K562 (cell line): ENCODE measurements at regions not wholly inside any gene's neighbourhood (a gene's known extent, or its start where the extent isn't known, plus 50 kb on each side); places are given as distances from the start of the nearest gene placed in this dataset.

Experiments
- ATAC-seq: fragments of 200-7000 bp; cut with Tn5 transposase; 3 replicates; pipeline ENCODE4 v1.9.1; 2020; ENCODE audit warnings: moderate library complexity
- BruUV-seq: library from RNA; stranded (reverse); fragments of 400-500 nt; replicated peaks from 2 replicates; lab custom pipeline; 2021; lab: Mats Ljungman, UMichigan
- CTCF ChIA-PET: fragments of 300-600 bp; formaldehyde crosslinking; extraction: SDS; loops from one replicate; lab custom pipeline; 2021; ENCODE audit warnings: low intra/inter-chr PET ratio; lab: Yijun Ruan, JAX
- POLR2A ChIA-PET: fragments of 300-600, 350-650 bp; sonication (Branson Sonifier 250); formaldehyde crosslinking; extraction: SDS; loops from one replicate; lab custom pipeline; 2021; ENCODE audit warnings: antibody characterized with exemption, inconsistent platforms; lab: Yijun Ruan, JAX
- DNase-seq, 4 experiments: peaks; one replicate each; pipeline versions ENCODE4 v3.0.0 to v3.0.0-alpha.2; 2011 to 2018; ENCODE audit warnings: low spot score in 3 of 4, mixed read lengths in 3 of 4; ENCODE audit errors: extremely low read depth in 1 of 4
- FAIRE-seq: peaks from 2 replicates; lab custom pipeline; 2011; peaks lifted over from hg19 to GRCh38; lab: Jason Lieb, UNC
- H2AFZ ChIP-seq: 2 replicates; pipeline ENCODE4 v1.6.0; 2011; ENCODE audit warnings: low read depth, low read length, control low read depth, inconsistent platforms
- H3K27ac ChIP-seq: fragments of 200-600 bp; 3 replicates; pipeline ENCODE4 v1.8.0; 2011; ENCODE audit warnings: low read depth, mild to moderate bottlenecking, control low read depth, inconsistent platforms, low read length, moderate library complexity, mixed read lengths; ENCODE audit errors: extremely low read depth
- H3K27me3 ChIP-seq, 2 experiments: fragments of 300-600 bp in 1 of 2; 2 replicates in 1 of 2; 3 replicates in 1 of 2; pipeline versions ENCODE4 v1.6.0 to v1.8.0; 2011; ENCODE audit warnings: inconsistent platforms in 2 of 2, low read length in 2 of 2, mild to moderate bottlenecking in 1 of 2, mixed read lengths in 1 of 2, moderate library complexity in 1 of 2; ENCODE audit not compliant: control insufficient read depth in 2 of 2, insufficient read depth in 2 of 2
- H3K36me3 ChIP-seq: fragments of 300-600 bp; 3 replicates; pipeline ENCODE4 v1.8.0; 2011; ENCODE audit warnings: mild to moderate bottlenecking, low read length, inconsistent platforms; ENCODE audit not compliant: control insufficient read depth, insufficient read depth
- H3K4me1 ChIP-seq, 2 experiments: fragments of 200-600 bp in 1 of 2; replicated peaks in 1 of 2; 2 replicates in 1 of 2; 3 replicates in 1 of 2; pipeline versions ENCODE4 v1.5.1 to v1.8.0; 2011; ENCODE audit warnings: inconsistent platforms in 2 of 2, low read length in 2 of 2, mild to moderate bottlenecking in 1 of 2, mixed read lengths in 1 of 2, moderate library complexity in 1 of 2; ENCODE audit not compliant: control insufficient read depth in 2 of 2, insufficient read depth in 2 of 2
- H3K4me2 ChIP-seq: 2 replicates; pipeline ENCODE4 v1.6.1; 2011; ENCODE audit warnings: low read length, control low read depth, inconsistent platforms, mixed read lengths; ENCODE audit not compliant: insufficient read depth
- H3K4me3 ChIP-seq: fragments of 200-600 bp; sonication (generic), shearing (Covaris generic); 2 replicates; pipeline ENCODE4 v1.5.1; 2016; ENCODE audit warnings: control low read depth, inconsistent platforms
- H3K79me2 ChIP-seq: fragments of 200-600 bp; 3 replicates; pipeline ENCODE4 v1.8.0; 2011; ENCODE audit warnings: low read length, inconsistent platforms; ENCODE audit not compliant: control insufficient read depth, insufficient read depth
- H3K9ac ChIP-seq, 2 experiments: 2 replicates each; pipeline versions ENCODE4 v1.6.0 to v1.6.1; 2011; ENCODE audit warnings: low read depth in 2 of 2, low read length in 2 of 2, control low read depth in 1 of 2, inconsistent platforms in 1 of 2, mild to moderate bottlenecking in 1 of 2, mixed read lengths in 1 of 2; ENCODE audit not compliant: insufficient read depth in 1 of 2
- H3K9me1 ChIP-seq: one replicate; pipeline ENCODE4 v1.6.0; 2011; ENCODE audit warnings: inconsistent platforms, mild to moderate bottlenecking, low read length, moderate library complexity; ENCODE audit not compliant: control insufficient read depth, insufficient read depth
- H3K9me3 ChIP-seq: replicated peaks from 2 replicates; pipeline ENCODE4 v1.5.1; 2011; ENCODE audit warnings: low read depth, low read length, inconsistent platforms; ENCODE audit not compliant: control insufficient read depth, insufficient read depth
- H4K20me1 ChIP-seq: replicated peaks from 2 replicates; pipeline ENCODE4 v1.6.1; 2011; ENCODE audit warnings: low read length, inconsistent platforms, mixed read lengths; ENCODE audit not compliant: control insufficient read depth, insufficient read depth
- GABPB2 ChIP-seq: fragments of 250-450 bp; sonication (Bioruptor Pico); conservative IDR thresholded peaks from 2 replicates; pipeline ENCODE4 v1.5.1; 2021; ENCODE audit warnings: mild to moderate bottlenecking
- HDAC6 ChIP-seq: IDR thresholded peaks from 2 replicates; pipeline ENCODE4 v1.6.1; 2012; ENCODE audit warnings: low read depth, mild to moderate bottlenecking, control low read depth, inconsistent platforms, low read length, moderate library complexity
- HDAC8 ChIP-seq: fragments of 450-650 bp; IDR thresholded peaks from 2 replicates; pipeline ENCODE4 v1.6.1; 2016; ENCODE audit warnings: mild to moderate bottlenecking, missing genetic modification characterization, moderate library complexity, missing compliant biosample characterization
- HLTF ChIP-seq: fragments of 450-650 bp; IDR thresholded peaks from 2 replicates; pipeline ENCODE4 v1.6.1; 2016
- HNRNPH1 ChIP-seq: fragments of 200-400 bp; formaldehyde crosslinking; optimal IDR thresholded peaks from 2 replicates; pipeline ENCODE3; 2017; ENCODE audit warnings: low read depth, mild to moderate bottlenecking, low read length, moderate library complexity
- SRSF3 ChIP-seq: fragments of 200-400 bp; formaldehyde crosslinking; IDR thresholded peaks from 2 replicates; pipeline ENCODE4 v1.6.1; 2016; ENCODE audit warnings: mild to moderate bottlenecking, low read length, moderate library complexity; ENCODE audit not compliant: insufficient read depth
- TAF1 ChIP-seq: IDR thresholded peaks from 2 replicates; pipeline ENCODE4 v1.6.1; 2011; ENCODE audit warnings: mild to moderate bottlenecking, low read length, moderate library complexity; ENCODE audit not compliant: insufficient read depth, control insufficient read depth, severe bottlenecking; ENCODE audit errors: extremely low read depth
- ZFP36 ChIP-seq: fragments of 150-350 bp; IDR thresholded peaks from 2 replicates; pipeline ENCODE4 v1.6.1; 2018; ENCODE audit warnings: low read length, low read depth; ENCODE audit not compliant: partially characterized antibody
- ZNF124 ChIP-seq: sonication (generic); formaldehyde crosslinking; IDR thresholded peaks from 2 replicates; pipeline ENCODE4 v1.8.1; 2022; ENCODE audit warnings: missing genetic modification reagents
- ZNF41 ChIP-seq: fragments of 250-450 bp; sonication (Bioruptor Pico); conservative IDR thresholded peaks from 2 replicates; pipeline ENCODE4 v1.4.0; 2020; ENCODE audit warnings: mild to moderate bottlenecking
- ZNF583 ChIP-seq: fragments of 250-450 bp; sonication (Bioruptor Pico); IDR thresholded peaks from 2 replicates; pipeline ENCODE4 v1.4.0; 2020
- ZNF77 ChIP-seq: fragments of 250-450 bp; sonication (Bioruptor Pico); IDR thresholded peaks from 2 replicates; pipeline ENCODE4 v1.5.0; 2020
- WGBS: fragments of 100-300 bp; shearing (Covaris generic); methylation state at CpG from one replicate; pipeline ENCODE4 v1.1.6; 2016; ENCODE audit warnings: low coverage, mixed read lengths; ENCODE audit not compliant: insufficient coverage; ENCODE audit errors: missing lambda C conversion rate; 5-methylcytosine and 5-hydroxymethylcytosine counted together
- in situ Hi-C: fragments of 300-500 bp; cut with MboI; formaldehyde crosslinking; loops from 4 replicates; pipeline ENCODE4 v1.15.0; 2018; ENCODE audit warnings: inconsistent platforms, mixed read lengths
- intact Hi-C: fragments of 100-400 bp; cut with micrococcal nuclease; formaldehyde crosslinking; loops from 2 replicates; pipeline ENCODE4 v1.14.2; 2022
- TF ChIP-seq, protein P1 (sequence below): fragments of 250-450 bp; sonication (Bioruptor Pico); IDR thresholded peaks from 2 replicates; pipeline ENCODE4 v1.5.0; 2021; ENCODE audit warnings: mild to moderate bottlenecking, moderate library complexity
- TF ChIP-seq, protein P2 (sequence below): fragments of 450-650 bp; IDR thresholded peaks from 2 replicates; pipeline ENCODE4 v1.6.1; 2017; ENCODE audit warnings: antibody characterized with exemption

DNA sequence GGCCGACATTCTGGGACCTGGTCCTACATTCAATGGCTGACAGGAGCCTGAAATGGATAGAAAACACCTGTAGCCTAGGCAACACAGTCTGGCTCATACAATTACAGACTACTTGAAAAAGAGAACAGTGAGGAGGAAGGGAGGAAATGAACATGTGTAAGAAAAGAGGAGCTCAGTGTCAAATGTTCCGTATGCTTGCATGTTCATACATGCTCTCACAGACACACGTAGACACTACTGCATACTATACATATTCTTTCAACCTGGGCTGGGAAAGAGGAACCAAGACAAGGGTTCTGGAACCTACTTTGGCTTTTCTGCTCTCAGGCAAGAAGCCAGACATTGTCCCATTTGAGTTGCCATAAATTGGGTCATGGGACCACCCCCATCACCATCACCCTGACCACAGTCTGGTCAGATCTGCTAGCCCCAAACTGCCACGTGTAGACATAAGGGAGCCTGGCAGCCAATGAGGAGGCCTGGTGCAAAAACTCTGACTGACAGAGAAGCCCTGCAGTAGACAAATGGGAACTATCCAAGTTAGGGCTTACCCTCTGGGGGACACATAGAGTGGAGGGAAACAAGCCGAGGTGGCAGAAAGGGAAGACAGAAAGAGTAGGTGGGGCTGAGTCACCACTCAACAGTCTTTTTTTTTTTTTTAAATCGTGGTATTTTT is 310.0 kb downstream of the SHQ1 start (continued):
- TF ChIP-seq ZNF77 (CRISPR knock-in tag) (no peak), HNRNPH1 (no peak), ZNF41 (CRISPR knock-in tag) (no peak), SRSF3 (no peak), HDAC6 (no peak)

DNA sequence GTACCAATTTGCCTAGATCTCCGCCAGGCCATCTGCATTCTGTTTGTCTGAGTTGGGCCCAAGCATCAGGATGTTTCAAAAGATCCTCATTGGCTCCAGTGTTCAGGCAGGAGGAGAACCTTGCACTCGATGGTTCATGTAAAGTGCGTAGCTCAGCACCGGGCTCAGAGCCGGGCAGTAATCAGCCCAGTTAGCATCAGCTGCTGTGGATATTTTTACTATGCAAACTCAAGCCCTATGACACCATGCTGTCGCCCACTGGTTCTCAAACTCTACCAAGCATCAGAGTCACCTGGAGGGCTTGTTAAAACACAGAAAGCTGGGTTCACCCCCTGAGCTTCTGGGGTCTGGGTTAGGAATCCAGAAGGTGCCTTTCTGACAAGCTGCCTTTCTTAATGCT is 310.8 kb downstream of the SHQ1 start:
- Histone ChIP-seq H3K9me1 (no peaks in the 10 kb centered on the region), H3K27ac (no peak overlapping the region), H3K79me2 (no peaks in the 10 kb centered on the region), H3K27me3 (no peaks in the 10 kb centered on the region), H3K4me1 (no peaks in the 10 kb centered on the region; a peak in 1 of 5 replicates), H3K4me3 (no peak overlapping the region), H4K20me1 (no peaks in the 10 kb centered on the region), H3K9ac (no peak overlapping the region), H3K4me2 (no peak overlapping the region), H2AFZ (no peak overlapping the region), H3K36me3 (no peaks in the 10 kb centered on the region), H3K9me3 (no peaks in the 10 kb centered on the region; the same call in 1 of the 2 replicates)
- POLR2A ChIA-PET: interaction anchor here (0.5 kb wide), 1 partner anchor 50 kb away, joined by 3 read pairs; no protein-coding TSS in a partner anchor
- ATAC-seq (no peak), FAIRE-seq (no peak), DNase-seq (no peak)
- no TSS peak for BruUV-seq
- intact Hi-C loops (no loop called here), in situ Hi-C loops (no loop called here)
- WGBS: 49% methylated on average over 5 of the region's 6 CpGs
- CTCF ChIA-PET: no interaction called here
- TF ChIP-seq TAF1: no peak
- TF ChIP-seq, protein P1, sequence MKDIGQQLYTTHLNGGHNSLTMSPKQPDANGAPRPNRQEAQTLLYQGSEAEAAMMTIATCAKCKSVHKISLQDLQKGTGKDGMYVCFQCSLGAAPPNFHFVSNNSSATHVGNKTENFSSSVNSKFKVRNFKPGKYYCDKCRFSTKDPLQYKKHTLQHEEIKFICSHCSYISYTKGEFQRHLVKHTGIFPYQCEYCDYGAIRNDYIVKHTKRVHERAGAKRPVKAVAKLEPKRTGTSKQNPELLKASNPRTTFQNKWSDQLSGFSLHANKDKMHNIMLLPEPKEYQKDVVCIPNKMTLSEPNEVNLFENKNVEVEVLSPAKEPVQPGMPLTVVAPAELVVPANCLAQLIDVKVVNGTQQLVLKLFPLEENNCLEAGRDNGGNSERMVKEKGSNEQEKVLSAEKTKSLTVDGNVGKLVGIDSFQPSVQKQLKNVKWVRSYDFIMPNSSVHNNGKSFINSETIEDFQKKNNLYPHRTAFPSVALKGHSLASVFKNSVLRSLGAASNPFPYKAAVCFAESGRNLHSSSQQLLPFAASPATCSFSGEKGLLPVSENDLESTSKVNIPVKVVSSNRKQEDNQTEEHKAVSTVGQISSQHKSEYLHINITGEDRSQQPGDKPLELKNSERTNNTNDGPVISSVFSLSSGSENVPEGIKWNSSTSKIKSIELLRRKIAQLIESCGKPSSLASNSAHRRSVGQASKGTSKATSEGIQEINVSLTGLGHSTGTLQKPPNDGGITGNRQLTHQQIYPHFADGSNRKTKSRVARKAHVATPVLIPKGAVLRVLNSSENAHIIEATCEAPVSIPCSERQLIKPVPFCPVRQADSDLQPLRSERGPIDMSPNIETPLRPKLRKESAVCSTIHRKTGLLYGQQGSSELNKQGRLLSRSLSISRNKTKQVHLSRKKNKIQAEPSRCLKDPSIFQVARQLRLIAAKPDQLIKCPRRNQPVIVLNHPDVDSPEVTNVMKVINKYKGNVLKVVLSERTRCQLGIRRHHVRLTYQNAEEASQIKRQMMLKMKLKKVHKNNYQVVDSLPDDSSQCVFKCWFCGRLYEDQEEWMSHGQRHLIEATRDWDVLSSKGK (CRISPR knock-in tag): no peak
- no peak for TF ChIP-seq HLTF
- TF ChIP-seq ZNF583 (CRISPR knock-in tag): no peak
- no peak for TF ChIP-seq ZFP36
- TF ChIP-seq ZNF124 (CRISPR knock-in tag): no peak
- TF ChIP-seq, protein P2, sequence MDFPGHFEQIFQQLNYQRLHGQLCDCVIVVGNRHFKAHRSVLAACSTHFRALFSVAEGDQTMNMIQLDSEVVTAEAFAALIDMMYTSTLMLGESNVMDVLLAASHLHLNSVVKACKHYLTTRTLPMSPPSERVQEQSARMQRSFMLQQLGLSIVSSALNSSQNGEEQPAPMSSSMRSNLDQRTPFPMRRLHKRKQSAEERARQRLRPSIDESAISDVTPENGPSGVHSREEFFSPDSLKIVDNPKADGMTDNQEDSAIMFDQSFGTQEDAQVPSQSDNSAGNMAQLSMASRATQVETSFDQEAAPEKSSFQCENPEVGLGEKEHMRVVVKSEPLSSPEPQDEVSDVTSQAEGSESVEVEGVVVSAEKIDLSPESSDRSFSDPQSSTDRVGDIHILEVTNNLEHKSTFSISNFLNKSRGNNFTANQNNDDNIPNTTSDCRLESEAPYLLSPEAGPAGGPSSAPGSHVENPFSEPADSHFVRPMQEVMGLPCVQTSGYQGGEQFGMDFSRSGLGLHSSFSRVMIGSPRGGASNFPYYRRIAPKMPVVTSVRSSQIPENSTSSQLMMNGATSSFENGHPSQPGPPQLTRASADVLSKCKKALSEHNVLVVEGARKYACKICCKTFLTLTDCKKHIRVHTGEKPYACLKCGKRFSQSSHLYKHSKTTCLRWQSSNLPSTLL: no peak
- no peak for TF ChIP-seq GABPB2 (CRISPR knock-in tag)
- TF ChIP-seq HDAC8 (tag): no peak
